Hematopoietic multipotent progenitor cell treated with erythropoietin and hydrocortisone succinate and interleukin-3 and kit ligand, for 17 days (in vitro differentiated cells): ENCODE measurements at regions not wholly inside any gene's neighbourhood (a gene's known extent, or its start where the extent isn't known, plus 50 kb on each side); places are given as distances from the start of the nearest gene placed in this dataset.
"Not testable (repeated sequence)": the region's sequence is repeated elsewhere in the genome, so short reads cannot be mapped to it uniquely, and the experiment has no call there.

Experiments
- DNase-seq: peaks from one replicate; pipeline ENCODE4 v3.0.0-alpha.2; 2015; ENCODE audit warnings: low spot score

DNA sequence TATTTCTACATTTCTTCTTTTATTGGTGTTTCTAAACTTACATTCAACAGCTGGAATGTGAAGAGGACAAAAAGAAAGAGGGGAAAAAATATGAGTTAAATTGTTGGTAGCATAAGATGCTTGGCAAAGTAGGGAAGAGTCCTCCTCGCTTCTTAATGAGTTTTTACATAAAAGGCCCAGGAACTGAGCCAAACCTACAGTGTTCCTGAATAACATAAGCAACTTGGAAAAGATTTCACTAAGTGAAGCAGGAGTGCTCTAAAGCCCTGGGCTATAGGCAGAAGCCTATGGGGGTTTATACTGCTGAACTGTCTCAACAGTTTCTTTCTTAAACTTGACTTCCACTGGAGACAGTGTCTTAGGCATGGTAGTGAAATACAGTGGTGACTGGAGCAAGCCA lies 115.0 kb upstream of the USP25 start:
- no peak for DNase-seq

DNA sequence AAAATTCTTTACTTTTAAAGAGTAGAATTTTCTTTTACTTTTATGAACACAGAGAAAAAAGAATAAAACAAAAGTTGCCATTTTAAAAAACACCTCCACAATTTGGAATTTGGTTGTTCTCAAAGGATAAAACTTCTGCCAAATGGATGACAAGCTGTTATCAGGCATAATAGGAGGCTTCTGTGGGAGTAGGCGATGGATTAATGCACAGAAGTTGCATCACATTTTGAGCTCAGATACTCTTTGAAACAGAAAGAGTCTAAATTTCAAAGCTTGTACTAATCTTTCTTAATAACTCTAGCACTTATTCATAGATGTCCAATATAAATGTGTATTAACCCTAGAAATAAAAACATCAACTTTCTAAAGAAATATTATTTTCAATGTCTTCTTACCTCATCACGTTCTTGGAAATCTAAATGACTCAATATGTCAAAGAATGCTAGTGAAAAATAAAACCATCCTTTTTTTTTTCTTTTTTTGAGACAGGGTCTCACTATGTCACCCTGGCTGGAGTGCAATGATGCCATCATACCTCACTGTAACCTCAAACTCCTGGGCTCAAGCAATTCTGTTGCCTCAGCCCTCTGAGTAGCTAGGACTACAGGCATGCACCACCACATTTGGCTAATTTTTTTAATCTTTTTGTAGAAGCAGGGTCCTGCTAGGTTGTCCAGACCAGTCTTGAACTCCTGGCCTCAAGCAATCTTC lies 112.8 kb upstream of the USP25 start:
- no peak for DNase-seq

DNA sequence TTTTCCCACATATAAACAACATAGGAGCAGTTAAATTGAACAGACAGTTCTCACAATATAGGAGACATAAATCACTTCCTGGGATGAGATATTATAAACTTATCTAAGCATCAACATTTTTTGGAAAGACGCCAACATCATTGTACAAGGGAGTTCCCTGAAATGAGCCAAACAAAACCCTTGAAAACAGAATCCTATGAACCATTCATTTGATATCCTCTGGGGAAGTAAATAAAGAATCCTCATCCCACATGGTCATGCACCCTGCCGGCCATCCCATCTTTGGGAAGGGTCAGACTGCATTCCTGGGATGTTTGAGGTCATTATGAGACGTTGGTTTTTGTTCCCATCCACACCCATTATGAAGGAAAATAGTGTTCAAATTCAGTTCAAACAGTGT lies 111.8 kb upstream of the USP25 start:
- DNase-seq: no peak

DNA sequence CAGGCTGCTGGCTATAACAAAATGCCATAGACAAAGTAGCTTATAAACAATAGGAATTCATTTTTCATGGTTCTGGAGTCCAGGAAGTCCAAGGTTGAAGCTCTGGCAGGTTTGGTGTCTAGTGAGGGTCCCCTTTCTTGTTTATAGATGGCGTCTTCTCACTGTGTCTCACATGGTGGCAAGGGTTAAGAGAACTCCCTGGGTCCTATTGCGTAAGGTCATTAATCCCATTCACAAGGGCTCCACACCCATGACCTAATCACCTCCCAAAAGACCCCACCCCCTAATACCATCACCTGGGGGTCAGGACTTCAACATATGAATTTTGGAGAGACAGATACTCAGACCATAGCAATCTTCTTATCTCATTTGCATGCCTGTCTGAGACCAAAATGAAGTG lies 108.9 kb upstream of the USP25 start:
- DNase-seq: no peak

DNA sequence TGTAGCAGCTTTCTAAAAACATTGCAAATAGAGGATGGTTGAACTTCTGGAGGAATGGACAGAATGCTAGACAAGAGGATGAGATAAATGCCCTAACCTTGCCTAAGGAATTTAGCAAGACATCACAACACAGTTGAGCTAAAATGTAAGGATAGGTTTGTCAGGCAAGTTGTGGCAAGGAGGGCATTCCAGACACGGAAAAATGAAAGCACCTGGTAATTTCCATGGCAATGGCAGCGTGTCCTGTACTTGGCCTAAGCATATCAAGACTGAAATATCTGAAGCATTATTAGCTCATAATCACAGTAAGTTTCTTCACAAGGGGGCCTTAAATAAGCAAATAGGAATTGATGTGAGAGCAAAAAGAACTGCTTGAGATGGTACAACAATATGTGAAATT lies 105.1 kb upstream of the USP25 start:
- no peak for DNase-seq

DNA sequence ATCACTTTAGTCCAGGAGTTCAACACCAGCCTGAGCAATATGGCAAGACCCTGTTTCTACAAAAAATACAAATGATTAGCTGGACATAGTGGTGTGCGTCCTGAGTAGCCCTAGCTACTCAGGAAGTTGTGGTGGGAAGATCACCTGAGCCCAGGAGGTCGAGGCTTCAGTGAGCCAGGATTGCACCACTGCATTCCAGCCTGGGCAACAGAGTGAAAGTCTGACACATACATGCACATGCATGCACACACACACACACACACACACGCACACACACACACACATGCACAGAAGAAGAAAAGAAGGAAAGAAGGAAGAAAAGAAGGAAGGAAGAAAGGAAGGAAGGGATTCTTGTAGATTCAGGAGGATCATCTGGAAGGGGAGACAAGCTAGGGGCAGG lies 104.4 kb upstream of the USP25 start:
- DNase-seq: no peak

DNA sequence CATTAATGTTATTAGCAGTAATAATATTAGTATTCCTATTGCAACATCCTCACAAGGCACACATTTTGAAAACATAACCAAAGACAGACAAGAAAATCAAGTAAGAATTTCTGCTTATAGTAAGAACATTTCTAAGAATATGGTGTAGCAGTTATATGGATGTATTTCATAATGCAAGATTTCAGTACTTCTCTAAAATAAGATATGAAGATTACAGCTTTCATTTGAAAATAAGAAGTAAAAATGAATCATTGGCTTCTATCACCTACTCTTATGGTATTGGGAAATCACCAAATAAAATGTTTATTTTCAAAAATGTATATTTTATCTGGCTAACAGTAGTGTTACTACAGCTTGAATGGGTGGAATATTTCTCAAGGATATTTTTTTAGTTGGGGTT lies 103.8 kb upstream of the USP25 start:
- DNase-seq: no peak

DNA sequence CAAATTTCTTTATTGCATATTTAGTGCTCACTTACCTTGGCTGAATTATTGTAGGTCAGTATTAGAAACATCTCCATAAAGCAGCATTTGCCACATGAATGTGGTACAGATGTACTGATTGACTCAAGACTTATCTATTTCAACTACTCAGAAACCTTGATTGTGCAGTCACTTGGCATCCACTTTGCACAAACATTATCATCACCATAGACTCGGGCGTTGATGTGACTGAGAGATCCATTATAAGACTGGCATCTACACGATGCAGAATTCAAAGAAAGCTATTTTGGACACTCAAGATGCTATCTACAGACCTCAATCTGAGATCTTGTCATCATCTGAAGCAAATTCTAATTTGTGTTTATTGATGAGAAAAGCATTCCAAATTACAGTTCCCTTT lies 102.8 kb upstream of the USP25 start:
- no peak for DNase-seq

DNA sequence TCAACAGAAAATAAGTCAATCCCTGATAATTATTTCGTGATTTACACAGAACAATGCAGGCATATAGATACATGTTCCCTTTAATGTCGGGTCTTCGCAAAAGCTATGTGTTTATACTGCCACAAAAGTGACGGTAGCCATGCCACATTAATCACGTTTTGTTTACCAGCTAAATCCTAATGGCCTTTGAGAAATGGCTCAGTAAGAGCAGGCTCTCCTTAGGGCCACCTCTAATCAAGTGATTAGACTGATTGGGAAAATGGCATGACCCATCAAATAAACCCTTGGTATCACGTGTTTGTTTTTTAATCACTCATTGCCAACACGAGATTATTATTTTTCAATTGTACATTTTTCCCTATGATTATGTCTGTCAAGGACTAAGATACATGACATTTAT lies 102.0 kb upstream of the USP25 start:
- no peak for DNase-seq

DNA sequence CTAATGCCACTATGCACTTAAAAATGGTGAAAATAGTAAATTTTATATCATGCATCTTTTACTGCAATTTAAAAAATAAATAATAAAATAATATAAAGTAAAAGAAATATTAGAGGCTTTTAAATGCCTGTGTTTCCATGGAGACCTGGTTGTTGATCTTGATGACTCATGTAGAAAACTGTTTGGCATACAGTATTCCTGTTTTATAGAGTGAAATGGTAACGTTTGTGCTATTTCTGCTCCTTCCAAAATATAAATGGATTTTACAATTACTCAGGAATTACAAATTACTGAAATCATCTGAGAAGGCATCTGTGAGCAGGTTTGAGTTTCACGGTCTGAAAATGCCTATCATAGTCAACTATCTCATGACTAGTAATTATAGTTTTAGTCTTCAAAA lies 98.4 kb upstream of the USP25 start:
- no peak for DNase-seq

DNA sequence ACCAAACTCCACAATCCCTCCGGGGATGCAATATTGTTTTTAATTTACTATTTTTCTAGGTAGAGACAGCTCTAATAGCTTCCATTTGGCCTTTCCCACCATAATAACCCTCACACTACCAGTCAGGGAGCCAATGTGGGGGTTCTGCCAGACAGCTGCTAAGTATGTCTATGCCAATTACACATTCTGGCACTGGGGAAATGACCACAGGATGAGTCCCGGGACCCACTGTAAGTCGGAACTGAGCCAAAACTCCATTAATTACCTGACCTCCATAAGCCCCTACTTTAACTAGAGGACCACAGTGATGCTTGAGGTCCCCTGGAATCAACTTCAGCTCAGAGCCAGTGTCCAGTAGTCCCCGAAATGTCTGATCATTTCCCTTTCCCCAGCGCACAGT lies 95.2 kb upstream of the USP25 start:
- DNase-seq: not testable (repeated sequence)

DNA sequence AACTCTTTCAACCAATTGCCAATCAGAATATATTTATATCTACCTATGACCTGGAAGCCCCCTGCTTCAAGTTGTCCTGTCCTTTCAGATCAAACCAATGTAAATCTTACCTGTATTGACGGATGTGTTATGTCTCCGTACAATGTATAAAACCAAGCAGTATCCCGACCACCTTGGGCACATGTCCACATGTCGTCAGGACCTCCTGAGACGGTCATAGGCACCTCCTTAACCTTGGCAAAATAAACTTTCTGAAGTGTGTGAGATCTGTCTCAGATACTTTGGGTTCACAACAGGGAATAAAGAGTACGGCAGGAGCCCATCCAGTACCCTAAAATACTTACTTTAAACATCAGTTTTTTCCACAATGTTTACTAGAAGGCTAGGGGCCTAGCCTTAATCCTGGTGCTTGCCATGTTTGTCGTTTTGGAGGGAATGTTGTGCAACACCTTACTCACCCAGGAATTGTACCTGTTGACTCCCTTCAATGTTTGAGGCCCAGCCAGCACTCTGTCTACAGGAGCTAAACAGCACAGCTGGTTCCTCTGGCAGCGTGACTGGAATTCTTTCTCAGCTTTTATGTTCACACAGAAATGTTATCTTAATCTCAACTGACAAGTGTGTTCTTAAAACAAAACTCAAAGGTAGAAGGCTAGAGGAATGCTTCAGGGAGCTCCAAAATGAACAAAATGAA lies 90.8 kb upstream of the USP25 start:
- DNase-seq: no peak

DNA sequence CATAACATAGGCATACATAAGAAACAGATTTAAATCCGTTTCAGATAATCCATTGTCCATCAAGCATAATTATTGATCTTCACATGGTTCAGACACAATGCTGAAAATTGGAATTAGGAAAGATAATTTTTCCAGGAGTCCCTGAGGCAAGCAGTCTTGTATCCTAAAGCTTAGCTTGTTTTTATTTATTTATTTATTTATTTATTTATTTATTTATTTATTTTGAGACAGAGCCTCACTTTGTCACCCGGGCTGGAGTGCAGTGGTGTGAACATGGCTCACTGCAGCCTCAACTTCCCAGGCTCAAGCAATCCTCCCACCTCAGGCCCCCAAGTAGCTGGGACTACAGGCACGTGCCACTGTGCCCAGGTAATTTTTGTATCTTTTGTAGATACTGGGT lies 89.7 kb upstream of the USP25 start:
- DNase-seq: not testable (repeated sequence)

DNA sequence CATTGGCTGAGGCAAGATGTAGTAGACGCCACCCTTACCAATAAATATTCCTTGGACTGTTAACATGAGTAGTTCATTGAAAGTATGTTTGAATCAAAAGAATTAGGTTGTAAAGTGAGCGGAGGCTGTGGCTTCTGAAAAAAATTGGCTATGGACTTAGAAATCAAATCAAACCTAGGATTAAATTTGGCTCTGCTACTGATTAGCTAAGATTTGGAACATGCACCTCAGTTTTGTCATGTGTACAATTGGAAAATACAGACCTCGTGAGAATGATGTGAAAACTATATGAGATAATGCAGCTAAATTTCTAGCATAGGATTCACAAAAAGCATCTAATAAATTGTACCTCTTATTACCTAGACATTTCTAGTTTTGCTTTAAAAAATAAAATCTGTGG lies 85.3 kb upstream of the USP25 start:
- no peak for DNase-seq

DNA sequence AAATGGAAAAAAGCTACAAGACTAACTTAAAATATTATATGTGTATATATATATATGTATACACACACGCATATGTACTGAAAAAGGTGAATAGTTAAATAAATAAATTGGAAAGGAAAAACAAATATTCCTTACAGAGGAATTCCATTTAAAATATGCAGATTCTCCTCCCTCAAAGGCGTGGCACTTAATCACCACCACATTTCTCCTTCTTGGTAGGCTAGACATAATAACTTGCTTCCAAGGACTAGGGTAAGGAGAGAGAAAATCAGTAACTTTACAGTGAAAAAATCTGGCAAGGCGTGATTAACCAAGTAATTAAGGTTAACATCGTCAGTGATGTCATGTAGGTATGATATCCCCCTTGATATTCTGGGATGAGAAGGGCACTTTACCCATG lies 84.0 kb upstream of the USP25 start:
- DNase-seq: no peak

DNA sequence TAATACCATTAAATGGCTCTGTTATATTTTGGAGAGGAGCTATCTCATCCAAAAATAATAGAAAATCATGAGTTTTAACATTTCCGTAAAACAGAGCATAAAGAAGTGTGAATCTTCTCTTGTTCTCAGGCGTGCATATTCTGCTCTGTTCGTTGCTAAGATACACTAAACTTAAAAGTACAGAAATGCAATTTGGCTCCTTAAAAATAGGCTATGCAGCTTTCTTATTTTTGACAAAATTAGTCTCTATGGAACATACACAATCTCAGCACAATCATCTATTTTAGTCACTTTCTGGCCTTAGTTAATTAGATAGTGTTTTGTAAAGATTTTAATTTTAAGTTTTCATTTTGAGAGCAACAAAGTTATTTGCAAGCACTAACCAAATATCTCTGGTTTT lies 79.0 kb upstream of the USP25 start:
- no peak for DNase-seq

DNA sequence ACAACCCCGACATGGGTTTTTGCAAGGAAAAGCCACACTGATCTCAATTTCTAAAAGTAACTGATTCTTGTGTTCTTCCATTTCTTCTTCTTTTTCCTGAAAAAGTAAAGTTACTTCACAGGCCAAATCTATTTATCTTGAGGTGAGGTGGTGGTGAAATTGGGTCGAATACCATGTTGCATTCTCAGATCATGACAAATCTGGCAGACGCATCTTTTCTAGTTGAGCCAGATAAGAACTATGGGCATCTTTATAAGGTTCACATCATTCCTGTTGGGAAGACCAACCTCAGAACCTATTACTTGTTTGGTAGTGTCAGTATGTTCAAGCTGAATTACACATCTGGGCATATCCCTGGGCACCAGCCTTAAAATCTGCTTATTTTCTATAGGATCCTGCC lies 78.6 kb upstream of the USP25 start:
- no peak for DNase-seq

DNA sequence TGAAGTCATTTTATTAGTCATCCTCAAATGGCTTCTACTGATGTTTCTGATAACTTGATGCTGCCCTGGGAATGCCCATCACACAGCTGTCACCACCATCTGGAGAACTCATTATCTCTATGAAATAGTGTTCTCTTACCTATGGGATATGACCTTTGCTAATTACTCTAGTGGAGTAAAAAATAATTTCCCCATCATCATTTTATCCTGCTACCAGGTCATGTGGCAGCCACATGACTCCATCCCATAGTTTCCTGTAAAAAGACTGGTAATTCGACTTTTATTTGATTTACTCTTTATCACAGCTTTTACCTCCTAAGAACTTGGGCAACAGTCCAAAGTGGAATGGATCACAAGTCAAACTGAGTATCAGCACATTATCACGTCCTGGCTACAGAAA lies 76.1 kb upstream of the USP25 start:
- no peak for DNase-seq

DNA sequence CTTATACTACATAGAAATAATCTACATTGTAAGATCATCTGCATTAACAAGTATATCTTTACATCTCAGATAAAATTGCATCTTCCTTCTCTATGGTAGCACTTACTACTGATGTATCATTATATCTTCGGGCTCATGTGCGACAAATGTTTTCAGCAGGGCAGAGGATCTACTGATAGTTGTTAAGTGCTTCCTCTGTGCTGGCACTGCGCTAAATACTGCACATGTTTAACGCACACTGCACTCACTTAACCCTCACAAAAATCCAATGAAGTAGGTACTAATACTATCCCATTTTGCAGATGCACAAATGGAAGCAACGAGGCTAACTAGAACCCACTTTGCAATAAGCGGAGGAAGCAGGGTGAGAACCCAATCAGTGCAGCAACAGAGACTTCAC lies 75.6 kb upstream of the USP25 start:
- no peak for DNase-seq

DNA sequence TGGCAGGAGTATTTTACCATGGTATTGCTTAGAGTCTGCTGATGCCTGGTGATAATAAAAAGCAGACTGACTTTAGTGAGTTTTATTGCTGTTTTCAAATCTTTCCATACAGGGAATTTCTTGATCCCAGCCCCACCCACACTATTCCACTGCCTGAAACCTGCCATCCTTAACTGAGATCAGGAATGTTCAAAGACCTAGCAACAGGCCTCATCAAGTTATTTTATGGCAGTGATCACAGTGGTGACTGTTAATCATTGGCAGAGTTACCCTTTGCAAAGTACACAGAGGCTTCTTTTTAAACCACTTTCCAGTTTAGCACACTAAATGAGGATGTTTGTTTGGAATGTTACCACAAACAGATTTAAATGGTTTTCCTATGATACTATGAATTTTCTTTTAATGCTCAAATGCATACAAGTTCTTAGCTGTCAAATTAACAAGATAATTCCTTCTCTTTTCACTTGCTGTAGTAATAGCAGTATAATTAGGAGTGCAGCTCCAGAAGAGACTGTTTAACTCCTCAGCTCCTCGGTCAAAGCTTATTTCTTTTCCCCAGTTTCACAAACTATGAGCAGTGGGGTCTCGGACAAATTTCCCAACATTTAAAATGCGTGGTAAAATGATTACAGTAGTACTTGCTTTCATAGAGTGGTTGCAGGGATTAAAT lies 69.9 kb upstream of the USP25 start:
- no peak for DNase-seq

DNA sequence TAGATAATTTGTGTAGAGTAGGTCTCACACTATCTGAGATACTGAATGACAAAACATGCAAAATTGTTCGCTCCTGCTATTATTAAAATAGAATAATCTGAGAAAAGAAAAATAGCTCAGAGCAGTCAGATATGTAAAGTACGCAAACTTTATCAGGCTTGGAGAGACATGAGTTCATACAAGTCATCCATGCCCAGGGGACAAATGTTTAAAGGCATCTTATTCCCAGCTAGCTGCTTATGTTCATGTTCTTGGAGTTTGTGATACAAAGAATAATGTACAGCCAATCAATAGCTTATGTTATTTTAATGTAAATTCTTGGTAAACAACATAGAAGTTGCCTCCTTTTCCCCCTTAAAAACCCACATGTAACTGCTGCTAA lies 69.4 kb upstream of the USP25 start:
- no peak for DNase-seq

DNA sequence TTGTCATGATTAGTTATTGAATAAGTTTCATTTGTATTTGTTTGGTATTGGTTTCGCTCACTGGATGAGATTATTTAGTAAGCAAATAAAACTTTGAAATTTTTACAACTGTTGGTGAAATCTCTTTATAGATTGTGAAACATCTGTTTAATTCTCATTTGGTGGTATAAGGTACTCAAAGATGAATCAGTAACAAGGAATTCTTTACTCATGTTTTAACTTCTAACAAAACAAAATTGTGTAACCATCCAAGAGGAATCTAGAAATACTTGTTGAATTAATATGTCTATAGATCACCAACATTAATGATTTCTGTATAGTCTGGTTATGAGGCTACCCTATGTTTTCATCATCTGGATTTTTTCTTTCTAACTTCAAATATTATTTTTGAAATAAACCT lies 62.8 kb upstream of the USP25 start:
- no peak for DNase-seq

DNA sequence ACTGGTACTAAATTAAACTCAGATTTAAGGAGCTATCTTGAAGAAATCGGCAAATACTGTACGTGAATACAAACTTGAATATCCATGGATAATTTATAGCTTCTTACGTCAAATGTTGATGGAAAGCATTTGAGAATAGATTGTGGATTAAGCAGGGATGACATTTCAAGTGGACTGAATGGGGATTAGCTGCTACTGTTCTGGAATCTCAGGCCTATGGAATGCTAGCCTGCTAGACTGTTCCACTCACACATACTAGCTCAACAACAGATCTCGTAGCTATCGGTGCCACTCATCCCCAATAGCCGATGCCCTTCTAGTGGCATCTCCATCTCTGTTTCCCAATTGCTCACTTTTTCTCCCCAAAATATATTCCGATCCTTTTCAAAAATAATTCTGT lies 62.0 kb upstream of the USP25 start:
- no peak for DNase-seq

DNA sequence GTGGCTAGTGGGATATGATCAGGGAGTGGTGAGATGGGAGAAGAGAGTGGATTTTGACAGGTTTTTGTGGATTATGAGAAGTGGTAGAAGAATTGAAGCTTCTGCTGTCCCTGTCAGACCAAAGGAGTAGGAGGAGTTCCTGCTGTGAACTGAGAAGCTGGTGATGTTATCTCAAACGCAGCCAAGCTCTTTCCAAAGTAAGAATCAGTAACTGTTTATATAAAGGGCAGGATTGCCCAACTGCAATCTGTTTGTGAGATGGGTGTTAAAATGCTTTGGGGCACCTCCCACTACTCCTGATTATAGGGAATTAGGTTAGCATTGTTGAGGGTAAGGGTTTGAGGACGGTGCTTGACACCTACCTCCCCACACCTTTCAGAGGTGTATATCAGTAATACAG lies 60.5 kb upstream of the USP25 start:
- DNase-seq: no peak
